ENCODE measurements at regions not wholly inside any gene's neighbourhood (a gene's known extent, or its start where the extent isn't known, plus 50 kb on each side); places are given as distances from the start of the nearest gene placed in this dataset.
"Not testable (repeated sequence)": the region's sequence is repeated elsewhere in the genome, so short reads cannot be mapped to it uniquely, and the experiment has no call there.

DNA sequence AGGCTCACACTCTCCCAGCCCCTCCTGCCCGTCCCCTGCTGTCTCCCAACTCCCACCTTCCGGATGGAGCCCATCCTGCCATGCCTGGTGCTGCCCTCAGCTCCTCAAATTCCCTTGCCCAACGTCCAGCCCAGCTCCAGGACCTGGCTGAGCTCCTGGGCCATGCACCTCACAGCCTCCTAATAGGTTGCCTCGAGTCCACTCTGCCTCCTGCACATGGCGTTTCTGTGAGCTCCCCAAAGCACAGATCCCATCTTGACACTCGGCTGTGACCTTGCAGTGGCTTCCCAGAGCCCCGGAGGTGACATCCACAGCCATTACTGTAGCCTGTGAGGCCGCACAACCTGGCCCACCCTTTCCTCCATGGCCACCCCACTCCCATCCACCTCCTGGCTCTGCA, 191.9 kb upstream of the SALL3 start:
- no peak for DNase-seq

DNA sequence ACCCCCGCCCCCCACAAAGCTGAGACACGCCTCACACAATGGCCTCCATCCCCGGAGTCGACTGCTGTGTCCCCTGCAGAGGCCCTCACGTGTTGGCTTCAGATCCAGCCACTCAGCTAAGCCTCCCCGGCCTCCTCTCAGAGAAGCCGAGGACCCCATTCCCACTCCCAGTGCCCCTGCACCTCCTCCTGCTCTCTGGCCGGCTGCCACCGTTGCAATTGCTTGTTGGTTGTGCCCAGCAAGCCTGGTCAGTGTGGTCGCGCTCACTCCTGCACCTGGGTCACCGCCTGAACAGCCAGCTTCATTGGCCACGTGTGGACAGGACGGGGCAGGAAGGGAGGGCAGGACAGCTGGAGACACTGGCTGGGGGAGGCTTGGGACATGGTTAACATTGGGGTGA, 191.5 kb upstream of the SALL3 start:
- no peak for DNase-seq

DNA sequence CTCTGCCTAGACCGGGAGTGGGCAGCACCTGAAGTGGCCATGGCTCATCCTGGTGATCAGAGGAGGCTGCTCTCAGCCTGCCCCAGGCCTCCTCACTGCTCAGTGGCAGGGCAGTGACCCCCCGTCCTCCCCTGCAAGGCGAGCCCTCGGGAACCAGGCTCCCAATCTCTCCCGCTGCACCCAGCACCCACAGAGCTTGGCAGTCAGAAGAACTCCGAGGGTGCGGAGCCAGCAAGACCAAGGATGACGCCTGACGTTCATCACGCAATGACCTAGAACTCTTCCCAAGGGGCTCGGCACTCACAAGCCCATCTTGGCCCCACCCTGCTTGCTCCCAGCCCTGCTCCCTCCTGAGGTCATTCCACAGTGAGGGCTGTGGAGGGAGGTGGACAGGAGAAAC, 189.8 kb upstream of the SALL3 start:
- no peak for DNase-seq

DNA sequence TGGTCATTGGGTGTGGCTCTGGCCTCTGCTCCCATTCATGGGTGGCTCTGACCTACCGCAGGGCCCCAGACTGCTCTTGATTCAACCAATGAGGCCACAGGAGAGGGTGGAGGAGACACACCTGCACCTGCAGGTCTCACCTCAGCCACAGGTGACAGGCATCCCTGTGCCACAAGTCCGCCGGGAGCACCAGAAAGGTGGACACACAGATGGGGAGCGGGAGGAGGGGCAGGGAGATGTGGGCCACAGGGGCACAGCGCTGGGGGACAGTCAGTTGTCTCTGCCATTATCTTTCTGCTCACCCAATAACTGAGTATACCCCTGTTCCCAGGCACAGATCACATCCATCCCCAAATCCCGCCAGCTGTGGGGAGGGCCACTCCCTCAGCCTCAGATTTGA, 189.1 kb upstream of the SALL3 start:
- no peak for DNase-seq

DNA sequence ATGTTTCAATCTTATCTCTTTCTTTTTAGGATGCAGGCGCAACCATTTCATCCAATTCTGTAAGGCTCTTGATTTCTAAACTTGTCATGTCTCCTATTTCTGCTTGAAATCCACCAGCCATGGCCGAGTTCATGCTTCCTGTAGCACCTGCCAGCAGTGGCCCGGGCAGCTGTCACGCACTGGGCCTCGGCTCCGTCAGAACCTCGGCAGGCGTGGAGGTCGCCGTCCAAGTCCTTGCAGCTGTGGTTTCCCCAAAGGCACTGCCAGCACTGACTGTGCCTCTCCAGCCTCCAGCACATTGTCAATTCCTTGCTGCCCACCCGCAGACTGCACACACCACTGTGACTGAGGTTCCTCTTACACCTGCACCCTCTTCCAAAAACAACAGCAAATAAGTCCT, 188.7 kb upstream of the SALL3 start:
- DNase-seq, result no peak

DNA sequence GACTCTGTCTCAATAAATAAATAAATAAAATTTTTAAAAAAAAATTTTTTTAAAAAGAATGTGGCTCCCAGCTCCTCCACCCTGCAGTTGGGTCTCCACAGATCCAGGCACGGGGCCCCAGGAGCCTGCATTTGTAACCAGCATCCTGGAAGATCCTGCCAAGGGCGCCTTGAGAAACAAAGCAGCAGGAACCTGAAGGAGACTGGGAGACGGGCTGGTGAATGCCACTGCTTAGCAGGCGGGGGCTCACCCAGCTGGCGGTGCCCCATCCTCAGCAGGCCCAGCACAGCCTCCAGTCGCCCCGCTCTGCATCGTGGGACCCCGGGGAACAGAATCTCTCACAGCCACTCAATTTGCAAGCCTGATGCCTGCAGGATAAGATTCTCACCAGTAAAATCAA, 187.5 kb upstream of the SALL3 start:
- no peak for DNase-seq

DNA sequence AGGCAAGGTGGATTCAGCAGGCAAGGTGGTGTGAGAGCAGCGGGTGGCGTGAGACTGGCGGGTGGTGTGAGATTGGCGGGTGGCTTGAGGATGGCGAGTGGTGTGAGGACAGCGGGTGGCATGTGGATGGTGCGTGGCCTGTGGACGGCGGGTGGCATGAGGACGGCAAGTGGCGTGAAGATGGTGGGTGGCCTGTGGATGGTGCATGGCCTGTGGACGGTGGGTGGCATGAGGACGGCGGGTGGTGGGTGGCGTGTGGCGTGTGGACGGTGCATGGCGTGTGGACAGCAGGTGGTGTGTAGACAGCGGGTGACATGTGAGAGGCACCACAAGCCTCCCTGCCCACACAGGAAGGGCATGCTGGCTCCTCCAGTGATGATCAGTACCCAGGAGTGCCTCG, 186.9 kb upstream of the SALL3 start:
- no peak for DNase-seq

DNA sequence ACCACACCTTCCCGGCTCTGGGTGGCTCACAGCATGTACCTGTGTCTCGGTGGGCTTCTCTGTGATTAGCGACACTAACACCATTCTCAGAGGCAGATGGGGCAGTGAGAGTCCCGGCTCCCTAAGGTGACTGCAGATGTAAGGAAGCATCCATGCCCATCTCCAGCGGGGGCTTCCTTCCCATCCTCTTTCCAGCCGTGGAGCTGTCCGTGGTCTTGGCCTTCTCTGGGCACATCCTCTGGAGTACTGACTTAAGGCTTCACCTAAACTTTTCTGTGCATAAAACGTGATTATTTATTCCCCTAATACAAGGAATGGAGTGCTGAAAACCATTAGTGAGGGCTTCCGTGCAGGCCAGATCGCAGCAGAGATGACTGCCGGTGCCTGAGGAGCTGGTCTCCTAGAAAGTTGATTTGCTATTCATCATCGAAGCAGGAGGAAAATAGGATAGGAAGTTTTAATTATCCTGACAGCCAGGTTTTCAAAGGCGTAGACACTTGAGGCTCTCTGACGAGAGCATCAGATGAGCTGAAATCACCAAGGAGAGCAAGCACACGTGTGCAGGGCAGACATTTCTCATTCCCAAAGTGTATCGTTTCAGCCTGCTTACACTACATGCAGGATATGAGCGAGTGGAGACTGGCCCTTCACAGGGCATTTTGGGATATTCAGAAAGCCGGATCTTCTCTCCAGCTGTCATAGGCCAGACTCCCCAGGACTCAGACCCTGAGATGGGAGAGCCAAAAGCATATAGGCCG, 186.1 kb upstream of the SALL3 start:
- no peak for DNase-seq

DNA sequence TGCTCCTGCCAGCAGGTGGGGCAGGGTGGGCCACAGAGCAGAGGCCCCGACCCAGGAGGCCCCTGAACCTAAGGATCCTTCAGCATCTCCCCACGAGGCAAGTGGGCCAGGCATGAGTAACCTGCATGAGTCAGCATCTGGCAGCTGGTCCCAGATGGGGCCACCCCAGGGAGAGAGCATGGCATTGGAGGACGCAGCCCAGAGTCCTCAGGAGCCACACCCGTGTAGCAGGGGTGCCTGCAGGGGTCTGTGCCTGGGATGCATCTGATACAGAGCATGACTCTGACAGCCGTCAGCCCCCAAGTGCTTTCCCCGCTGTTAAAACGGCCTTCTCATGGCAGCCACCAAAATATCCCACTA, 185.6 kb upstream of the SALL3 start:
- no peak for DNase-seq

DNA sequence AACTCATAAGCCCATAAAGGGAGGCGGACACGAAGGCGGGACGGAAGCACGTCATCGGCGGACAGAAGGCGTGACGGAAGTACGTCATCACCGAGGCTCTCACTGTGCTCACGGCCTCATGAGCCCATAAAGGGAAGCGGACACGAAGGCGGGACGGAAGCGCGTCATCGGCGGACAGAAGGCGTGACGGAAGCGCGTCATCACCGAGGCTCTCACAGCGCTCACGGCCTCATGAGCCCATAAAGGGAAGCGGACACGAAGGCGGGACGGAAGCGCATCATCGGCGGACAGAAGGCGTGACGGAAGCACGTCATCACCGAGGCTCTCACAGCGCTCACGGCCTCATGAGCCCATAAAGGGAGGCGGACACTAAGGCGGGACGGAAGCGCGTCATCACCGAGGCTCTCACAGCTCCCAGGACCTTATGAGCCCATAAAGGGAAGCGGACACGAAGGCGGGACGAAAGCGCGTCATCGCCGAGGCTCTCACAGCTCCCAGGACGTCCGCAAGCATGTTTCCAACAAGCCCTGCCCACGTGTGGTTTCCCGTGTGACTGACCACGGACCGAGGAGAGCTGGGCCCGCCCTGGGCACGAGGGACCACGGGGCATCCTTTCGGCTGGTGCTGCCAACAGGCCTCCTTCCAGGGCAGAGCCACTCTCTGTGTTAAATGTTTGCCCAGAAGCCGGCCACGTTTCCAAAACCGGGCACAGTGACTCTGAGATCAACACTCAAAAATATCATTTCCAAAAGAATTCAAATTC, 182.7 kb upstream of the SALL3 start:
- no peak for DNase-seq

DNA sequence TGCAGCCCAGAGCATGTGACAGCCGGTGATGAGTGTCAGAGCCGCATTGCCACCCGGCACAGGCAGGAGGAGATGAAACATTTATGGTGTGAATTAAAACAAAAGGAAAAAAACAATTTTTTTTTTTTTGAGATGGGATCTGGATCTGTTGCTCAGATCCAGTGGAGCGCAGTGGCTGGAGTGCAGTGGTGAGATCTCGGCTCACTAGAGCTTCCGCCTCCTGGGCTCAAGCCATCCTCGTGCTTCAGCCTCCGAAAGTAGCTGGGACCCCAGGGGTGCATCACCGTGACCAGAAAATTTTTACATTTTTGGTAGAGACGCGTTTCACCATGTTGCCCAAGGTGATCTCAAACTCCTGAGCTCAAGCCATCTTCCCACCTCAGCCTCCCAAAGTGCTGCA, 182.1 kb upstream of the SALL3 start:
- DNase-seq, result no peak

DNA sequence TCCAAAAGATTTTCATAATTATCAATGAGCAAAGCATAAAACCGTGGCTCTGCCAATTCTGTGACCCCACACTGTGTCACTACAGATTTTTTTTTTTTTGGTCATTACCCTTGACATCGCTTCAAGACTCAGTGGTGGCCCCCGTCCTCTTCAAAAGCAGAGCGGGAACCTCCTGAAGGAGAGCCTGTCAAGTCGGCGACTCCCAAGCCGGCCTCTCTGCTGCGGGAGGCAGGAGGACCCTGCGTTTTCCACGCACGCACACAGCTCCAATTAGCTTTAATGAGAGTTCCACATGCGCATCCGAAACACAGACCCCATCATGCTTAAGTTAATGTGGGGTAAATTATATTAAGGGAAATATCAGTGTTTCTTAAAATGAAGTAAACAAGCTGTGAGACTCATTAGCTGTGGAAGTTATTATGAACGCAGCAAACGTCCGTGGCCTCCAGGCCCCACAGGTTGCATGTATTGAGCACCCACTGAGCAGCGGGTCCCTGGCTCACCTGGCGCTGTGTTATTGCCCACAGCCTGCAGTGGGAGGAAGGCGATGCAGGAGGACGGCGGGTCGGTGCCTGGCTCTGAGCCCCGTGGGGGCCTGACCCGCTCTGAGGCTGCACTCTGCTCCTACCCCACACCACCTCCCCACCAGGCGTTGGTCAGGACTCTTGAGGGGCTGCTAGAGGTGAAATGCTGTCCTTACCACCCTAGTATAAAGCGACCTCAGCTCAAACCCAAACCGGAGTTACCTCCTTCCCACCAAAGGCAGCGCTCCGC, 181.0 kb upstream of the SALL3 start:
- no peak for DNase-seq

DNA sequence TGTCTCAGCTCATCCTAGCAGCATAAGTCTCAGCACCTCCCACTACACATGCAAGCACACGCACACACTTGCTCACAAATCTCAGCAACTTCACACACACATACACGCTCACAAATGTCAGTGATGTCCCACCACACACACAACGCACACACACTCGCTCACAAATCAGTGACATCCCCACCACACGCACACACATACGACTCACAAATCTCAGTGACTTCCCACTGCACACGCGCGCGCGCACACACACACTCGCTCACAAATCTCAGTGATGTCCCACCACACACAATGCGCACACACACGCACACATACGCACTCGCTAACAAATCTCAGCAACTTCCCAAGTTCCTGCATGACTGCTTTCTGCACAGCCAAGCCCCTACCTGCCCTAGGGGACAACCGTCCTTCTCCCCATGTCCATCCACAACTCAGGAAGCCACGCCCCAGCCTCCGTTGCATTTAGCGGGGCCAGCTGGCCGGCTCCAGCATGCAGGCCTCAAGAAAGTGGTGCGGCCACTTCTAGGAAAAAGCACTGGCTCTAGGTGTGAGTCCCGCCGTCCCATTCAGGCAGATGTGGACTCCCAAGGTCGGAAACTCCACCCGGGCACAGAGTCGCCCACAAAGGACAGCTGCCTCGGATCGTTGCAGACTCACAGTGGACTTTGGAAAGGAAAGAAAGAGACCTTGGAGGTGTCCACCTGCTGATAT, 180.1 kb upstream of the SALL3 start:
- no peak for DNase-seq

DNA sequence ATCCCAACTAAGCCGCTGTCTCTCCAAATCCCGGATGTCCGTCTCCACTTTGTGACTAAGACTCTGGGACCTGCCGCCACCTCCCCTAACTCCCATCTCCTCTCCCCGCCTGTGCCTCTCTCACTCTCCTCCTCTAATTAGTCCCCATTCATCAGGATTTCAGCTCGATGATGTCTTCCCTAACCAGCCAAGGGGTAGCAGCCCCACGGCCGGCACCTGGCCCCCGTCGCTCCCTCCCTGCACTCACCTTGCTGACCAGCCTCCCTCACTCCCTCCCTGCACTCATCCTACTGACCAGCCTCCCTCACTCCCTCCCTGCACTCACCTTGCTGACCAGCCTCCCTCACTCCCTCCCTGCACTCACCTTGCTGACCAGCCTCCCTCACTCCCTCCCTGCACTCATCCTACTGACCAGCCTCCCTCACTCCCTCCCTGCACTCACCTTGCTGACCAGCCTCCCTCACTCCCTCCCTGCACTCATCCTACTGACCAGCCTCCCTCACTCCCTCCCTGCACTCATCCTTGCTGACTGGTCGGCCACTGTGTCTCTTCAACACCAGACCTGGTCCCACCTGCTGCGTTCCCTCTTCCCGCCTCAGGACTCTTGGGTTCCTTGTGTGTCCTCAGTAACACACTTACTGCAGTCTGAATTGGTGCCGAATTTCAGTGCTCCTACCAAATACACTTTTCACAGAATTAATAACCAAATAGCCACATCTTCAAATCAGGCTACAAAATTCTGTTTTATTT, 179.3 kb upstream of the SALL3 start:
- not testable (repeated sequence) for DNase-seq

DNA sequence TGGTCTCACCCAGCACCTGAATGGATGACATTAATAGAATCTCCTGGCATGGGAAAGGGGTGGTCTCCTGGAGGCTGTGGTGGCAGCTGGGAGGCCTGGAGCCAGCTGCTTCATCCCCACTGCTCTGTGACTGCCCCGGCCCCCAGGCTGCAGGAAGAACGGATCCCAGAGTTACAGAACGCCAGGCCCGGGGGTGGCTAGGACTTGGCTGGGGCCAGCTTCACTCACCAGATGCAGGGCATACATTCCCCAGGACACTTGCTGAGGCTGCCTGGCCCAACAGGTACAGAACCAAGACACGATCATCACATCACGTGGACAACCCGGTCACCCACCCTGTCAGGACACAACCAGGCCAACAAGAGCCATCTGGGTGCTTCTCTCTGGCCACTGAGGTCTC, 178.6 kb upstream of the SALL3 start:
- no peak for DNase-seq

DNA sequence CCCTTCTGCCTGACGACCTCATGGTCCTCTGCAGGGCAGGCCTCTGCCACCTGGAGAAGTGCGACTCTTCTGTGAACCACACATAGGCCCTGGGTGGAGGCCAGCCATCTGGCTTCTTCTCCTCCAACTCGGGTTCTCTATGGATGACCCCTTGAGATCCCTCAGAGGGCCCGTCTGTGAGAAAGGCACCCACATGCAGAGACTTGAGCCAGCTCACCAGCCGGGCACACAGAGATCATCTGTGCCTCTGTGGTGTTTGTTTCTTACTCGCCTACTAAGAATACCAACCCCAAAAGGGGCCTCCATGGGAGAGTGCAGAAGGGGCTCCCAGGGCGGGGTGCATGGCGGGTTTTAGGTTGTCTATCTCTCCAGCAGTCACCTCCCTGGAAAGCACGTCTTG, 176.5 kb upstream of the SALL3 start:
- DNase-seq, result no peak

DNA sequence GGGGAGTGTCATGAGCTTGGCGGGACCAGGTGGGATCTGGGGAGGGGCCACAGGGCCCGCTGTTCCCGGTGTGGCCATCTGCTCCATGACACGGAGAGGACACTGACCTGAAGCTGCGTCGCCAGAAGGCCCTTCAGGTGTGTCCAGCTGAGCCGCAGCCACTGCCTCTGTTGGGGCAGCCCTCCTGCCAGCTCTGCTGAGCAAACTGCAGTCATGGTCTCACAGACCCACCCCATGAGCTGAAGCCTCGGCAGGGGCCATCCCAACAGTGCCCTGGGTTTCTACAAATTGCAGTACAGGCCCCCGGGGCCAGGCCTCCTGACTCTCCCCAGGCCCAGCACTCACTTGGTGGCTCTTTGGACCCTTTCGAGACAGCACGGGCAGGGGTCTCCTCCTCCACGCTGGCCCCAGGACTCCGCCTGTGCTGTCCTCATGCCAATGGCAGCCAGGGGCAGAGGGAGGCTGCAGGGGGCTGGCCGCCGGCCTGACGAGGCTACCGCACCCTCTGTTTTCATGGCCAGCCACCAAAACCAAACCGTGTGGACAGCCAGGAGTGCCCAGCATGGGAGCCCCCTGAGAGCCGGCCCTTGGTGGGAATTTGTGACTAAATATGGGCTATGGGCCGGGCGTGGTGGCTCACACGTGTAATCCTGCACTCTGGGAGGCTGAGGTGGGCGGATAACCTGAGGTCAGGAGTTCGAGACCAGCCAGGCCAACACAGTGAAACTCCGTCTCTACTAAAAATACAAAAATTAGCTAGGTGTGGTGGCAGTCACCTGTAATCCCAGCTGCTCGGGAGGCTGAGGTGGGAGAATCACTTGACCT, 175.2 kb upstream of the SALL3 start:
- DNase-seq, result no peak

DNA sequence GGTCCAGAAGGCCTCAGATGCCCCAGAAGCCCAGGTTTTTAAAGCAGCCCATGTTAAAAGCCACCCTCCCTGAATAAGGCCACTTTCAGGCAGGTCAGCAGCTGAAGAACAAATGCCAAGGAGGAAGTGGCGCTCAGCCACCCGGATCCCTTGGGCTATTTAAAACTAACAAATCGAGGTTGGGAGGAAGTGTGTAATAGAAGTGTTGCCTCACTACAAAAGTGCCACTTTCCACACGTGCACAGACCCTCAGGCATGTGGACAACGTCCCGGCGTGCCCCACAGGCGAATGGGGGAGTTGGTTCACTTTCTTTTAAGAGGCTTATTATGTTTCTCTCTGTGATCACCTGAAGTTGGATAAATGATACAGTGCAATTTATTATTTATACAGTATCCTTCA, 173.8 kb upstream of the SALL3 start:
- no peak for DNase-seq

DNA sequence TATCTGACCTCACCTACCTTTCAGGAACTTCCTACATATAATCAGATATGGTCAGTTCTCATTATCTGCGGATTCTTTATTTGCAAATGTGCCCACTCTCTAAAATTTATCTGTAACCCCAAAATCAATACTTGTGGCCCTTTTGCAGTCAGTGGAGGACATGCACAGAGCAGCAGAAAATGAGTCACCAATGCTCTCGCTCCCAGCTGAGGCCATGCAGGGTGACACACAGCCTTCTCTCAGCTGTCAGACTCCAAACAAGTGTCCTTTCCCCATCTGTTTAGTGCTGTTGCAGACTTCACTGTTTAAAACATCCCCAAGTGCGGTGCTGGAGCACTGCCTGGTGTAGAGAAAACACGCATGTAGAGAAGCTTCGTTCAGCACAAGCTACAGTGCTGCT, 171.9 kb upstream of the SALL3 start:
- no peak for DNase-seq

DNA sequence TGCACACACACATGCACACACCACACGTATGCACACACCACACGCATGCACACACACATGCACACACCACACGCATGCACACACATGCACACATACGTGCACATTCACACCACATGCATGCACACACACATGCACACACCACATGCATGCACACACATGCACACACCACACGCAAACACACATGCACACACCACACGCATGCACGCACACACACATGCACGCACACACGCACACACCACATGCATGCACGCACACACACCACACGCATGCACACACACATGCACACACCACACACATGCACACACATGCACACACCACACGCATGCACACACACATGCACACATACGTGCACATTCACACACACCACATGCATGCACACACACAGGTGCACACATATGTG, 169.8 kb upstream of the SALL3 start:
- no peak for DNase-seq

DNA sequence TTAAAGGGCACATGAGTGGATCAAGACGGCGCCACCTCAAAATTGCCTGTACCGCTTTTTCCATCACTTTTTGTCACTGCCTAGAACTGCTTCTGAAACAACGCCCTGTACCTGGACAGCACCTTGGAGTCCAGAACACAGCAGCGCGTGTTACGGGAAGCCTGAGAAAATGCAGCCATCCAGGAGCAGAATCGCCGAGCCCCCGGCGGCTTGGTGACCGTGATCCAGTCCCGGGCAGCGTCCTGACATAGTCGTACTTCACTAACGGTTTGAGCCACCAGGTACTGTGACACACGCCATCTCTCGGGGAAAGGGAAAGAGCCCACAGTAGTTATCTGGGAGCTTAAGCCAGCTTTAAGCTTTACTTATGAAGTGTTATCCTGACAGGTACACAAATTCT, 168.9 kb upstream of the SALL3 start:
- DNase-seq, result no peak

DNA sequence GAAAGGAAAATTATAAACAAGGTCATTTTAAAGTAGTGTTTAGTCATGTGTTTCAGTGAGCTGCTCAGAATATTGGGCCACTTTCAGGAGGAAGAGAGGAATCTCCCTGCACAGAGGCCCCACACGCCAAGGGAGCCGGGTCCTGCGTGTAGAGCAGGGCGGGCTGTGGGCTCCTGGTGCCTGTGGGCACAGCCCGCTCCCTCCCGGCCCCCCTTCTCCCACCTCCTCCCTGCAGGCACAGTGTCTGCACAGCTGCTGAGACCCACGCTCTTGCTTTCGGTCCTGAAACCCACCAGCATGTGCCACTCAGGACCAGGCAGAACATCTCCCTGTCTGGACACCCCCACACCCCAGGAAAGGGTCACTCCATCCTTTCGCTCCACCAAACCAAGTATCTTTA, 167.6 kb upstream of the SALL3 start:
- DNase-seq, result no peak

Measured in NCI-H510A (cell line).